Activated CD4-positive, alpha-beta memory T cell treated with anti-CD3 and anti-CD28 coated beads for 36 hours (primary cell): ENCODE measurements at regions not wholly inside any gene's neighbourhood (a gene's known extent, or its start where the extent isn't known, plus 50 kb on each side); places are given as distances from the start of the nearest gene placed in this dataset.

Experiments
- CTCF ChIA-PET: fragments of 350-600 bp; sonication (Branson Sonifier 250); formaldehyde crosslinking; loops from one replicate; lab custom pipeline; 2021; ENCODE audit warnings: antibody characterized with exemption, inconsistent platforms; lab: Charles Lee
- POLR2A ChIA-PET: fragments of 350-600 bp; sonication (Branson Sonifier 250); formaldehyde crosslinking; loops from one replicate; lab custom pipeline; 2021; ENCODE audit warnings: antibody characterized with exemption; lab: Charles Lee
- DNase-seq: peaks from one replicate; pipeline ENCODE4 v3.0.0-alpha.2; 2020
- H3K27ac Mint-ChIP-seq: one replicate; pipeline ENCODE4 v1.8.0; 2021; ENCODE audit warnings: mixed read lengths
- H3K27me3 Mint-ChIP-seq: one replicate; pipeline ENCODE4 v1.8.0; 2021; ENCODE audit warnings: mixed read lengths
- H3K36me3 Mint-ChIP-seq: one replicate; pipeline ENCODE4 v1.8.0; 2021; ENCODE audit warnings: mixed read lengths
- H3K4me1 Mint-ChIP-seq: one replicate; pipeline ENCODE4 v1.8.0; 2021; ENCODE audit warnings: low read depth, mixed read lengths
- H3K4me3 Mint-ChIP-seq: one replicate; pipeline ENCODE4 v1.8.0; 2021; ENCODE audit warnings: mild to moderate bottlenecking, mixed read lengths
- H3K9me3 Mint-ChIP-seq: one replicate; pipeline ENCODE4 v1.8.0; 2021; ENCODE audit warnings: mixed read lengths
- intact Hi-C: fragments of 100-400 bp; cut with micrococcal nuclease; formaldehyde crosslinking; loops from one replicate; pipeline ENCODE4 v1.15.1; 2023

DNA sequence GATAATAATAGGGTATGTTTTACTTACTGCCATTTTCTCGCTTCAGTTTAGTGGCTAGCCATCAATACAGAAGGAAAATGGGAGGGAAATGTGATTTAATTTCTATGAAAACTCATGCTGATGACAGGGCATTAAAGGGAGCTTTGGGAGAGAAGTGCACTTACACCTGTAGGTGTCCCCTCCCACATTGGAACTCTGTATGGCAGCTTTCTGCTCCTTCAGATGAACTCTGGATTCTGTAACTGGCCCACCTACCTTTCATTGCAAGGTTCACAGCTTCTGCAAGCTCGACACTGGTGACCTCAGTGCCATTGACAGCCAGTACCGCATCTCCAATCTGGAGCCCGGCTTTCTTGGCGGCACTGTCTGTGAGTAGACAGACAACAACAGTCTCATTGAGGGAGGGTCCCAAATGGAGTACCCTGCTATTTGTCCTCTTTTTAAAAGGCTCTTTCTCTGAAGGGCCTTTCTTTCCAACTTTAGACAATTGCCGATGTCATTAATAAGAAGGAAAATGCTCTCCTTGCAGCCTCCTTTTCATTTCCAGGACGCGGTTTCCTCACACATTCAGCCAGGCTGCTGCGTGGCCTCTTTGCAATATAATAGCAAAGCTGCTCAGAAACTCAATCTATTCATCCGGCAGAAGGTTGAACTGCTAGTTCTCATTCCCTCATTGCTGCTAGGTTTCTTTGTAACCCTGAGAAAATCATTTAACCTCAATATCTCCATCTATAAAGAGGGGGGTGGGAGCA lies 63.6 kb downstream of the NUDT12 start:
- H3K27me3 Mint-ChIP-seq: peaks cover 7% of the 10 kb centered on the region
- DNase-seq: no peak
- no peaks in the 10 kb centered on the region for H3K4me1 Mint-ChIP-seq
- CTCF ChIA-PET: no interaction called here
- no peaks in the 10 kb centered on the region for H3K9me3 Mint-ChIP-seq
- intact Hi-C loops: no loop called here
- no peak overlapping the region for H3K4me3 Mint-ChIP-seq
- POLR2A ChIA-PET: no interaction called here
- no peak overlapping the region for H3K27ac Mint-ChIP-seq
- H3K36me3 Mint-ChIP-seq: no peaks in the 10 kb centered on the region

DNA sequence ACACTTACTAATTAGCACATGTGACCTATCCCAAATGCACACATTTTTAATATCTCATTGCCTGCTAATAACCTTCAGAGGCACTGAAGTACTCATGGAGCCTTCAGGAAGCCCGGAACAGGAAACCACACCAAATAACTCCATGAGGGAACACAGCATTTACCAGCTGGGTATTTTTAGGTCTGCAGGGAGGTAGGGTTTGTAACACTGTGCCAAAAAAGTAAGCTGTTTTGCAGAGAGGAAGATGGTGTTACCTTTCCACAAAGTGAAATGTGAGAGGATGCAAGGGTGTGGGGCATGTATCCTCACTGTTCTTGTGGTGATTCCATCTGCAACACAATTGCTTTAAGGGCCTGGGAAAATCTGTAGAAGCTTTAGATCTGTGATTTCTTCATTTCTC lies 64.4 kb downstream of the NUDT12 start:
- POLR2A ChIA-PET: no interaction called here
- Mint-ChIP-seq H3K36me3 (no peaks in the 10 kb centered on the region), H3K27me3 (peaks cover 7% of the 10 kb centered on the region)

DNA sequence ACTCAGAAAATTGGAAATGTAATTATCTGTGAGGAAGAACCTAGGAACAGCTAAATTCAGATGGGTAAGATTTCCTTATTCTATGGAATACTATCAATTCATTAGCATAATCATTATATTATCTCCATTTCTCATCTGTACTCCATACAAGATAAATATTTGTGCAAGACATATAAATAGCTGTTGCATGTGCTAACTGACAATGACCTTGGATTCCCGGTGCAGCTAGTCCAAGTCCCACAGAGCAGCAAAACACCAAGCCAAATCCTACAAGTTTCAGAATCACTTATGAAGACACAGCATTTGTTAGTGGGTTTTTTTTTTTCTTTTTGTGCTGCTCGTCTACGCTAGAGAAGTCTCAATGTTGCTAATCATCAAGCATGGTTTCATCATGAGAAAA lies 64.8 kb downstream of the NUDT12 start:
- ChIA-PET POLR2A (no interaction called here), CTCF (no interaction called here)
- Mint-ChIP-seq H3K4me1 (no peaks in the 10 kb centered on the region), H3K4me3 (no peak overlapping the region), H3K9me3 (no peaks in the 10 kb centered on the region), H3K27me3 (peaks cover 7% of the 10 kb centered on the region), H3K36me3 (no peaks in the 10 kb centered on the region), H3K27ac (no peak overlapping the region)
- DNase-seq: no peak
- intact Hi-C loops: no loop called here

More for the DNA sequence above, 64.4 kb downstream of the NUDT12 start:
- Mint-ChIP-seq H3K27ac (no peak overlapping the region), H3K4me1 (no peaks in the 10 kb centered on the region), H3K4me3 (no peak overlapping the region), H3K9me3 (no peaks in the 10 kb centered on the region)
- DNase-seq: no peak
- CTCF ChIA-PET: no interaction called here
- intact Hi-C loops: no loop called here

DNA sequence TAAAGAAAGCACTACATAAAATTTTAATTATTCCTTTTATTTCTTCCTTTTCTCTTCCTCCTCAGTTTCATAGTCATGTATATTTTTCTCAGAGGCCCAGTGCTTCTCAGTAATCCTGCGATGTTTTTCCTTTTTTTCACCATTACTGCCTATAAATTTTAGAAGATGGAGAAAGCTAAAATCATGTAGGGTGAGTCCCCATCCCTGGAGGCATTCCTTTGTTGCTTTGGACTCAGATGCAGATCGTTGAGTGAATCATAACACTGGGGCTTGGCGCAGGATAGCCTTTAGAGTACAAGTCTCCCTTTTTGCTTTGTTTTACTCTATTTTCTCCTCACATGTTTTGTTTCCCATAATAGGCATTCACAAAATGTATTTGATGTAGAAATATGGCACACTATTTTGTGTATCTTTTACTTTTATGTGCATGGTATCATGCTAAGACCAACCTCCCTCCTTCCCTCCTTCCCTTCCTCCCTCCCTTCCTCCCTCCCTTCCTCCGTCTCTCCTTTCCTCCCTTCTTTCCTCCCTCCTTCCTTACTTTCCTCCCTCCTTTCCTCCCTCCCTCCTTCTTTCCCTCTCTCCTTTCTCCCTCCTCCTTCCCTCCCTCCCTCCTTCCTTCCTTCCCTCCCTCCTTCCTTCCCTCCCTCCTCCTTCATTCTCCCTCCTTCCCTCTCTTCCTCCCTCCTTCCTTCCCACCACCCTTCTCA lies 72.4 kb downstream of the NUDT12 start:
- intact Hi-C loops: no loop called here
- peaks cover 4% of the 10 kb centered on the region for H3K4me1 Mint-ChIP-seq
- H3K4me3 Mint-ChIP-seq: no peak overlapping the region
- POLR2A ChIA-PET: no interaction called here
- no peak overlapping the region for H3K27ac Mint-ChIP-seq
- no peaks in the 10 kb centered on the region for H3K36me3 Mint-ChIP-seq
- CTCF ChIA-PET: interaction anchor here (0.6 kb wide), 1 partner anchor 15 kb away, joined by 3 read pairs; no protein-coding TSS in a partner anchor
- peaks cover 6% of the 10 kb centered on the region for H3K27me3 Mint-ChIP-seq
- H3K9me3 Mint-ChIP-seq: no peaks in the 10 kb centered on the region
- no peak for DNase-seq

DNA sequence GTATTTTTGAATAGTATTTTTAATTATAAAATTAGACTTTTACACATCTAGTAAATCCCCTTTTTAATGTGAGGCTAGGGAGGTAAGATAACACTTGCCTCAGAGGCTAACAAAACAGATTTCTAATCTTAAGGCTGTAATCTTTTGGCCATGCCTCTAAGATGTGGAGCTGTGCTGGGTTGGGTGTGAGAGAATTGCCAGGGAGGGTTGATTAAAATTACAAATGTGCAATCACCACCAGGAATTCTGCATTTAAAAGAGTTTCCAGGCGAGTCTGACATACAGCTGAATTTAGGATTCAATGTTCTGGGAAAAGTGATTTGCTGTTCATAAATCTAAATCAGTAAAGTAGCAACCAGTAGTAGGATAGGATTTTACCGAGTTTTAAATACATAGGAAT lies 73.3 kb downstream of the NUDT12 start:
- POLR2A ChIA-PET: no interaction called here
- DNase-seq: no peak
- Mint-ChIP-seq H3K36me3 (no peaks in the 10 kb centered on the region), H3K4me1 (peaks cover 4% of the 10 kb centered on the region), H3K27ac (no peak overlapping the region), H3K9me3 (no peaks in the 10 kb centered on the region), H3K27me3 (peaks cover 6% of the 10 kb centered on the region), H3K4me3 (no peak overlapping the region)
- intact Hi-C loops: no loop called here
- CTCF ChIA-PET: no interaction called here

GRCh38 chr5:103487822-103488493 lies 74.6 kb downstream of the NUDT12 start:
- no peak overlapping the region for H3K27ac Mint-ChIP-seq
- no peaks in the 10 kb centered on the region for H3K36me3 Mint-ChIP-seq
- POLR2A ChIA-PET: no interaction called here
- peaks cover 5% of the 10 kb centered on the region for H3K27me3 Mint-ChIP-seq
- CTCF ChIA-PET: interaction anchor here (2.1 kb wide), 1 partner anchor 13 kb away, joined by 5 read pairs; no protein-coding TSS in a partner anchor
- H3K4me3 Mint-ChIP-seq: no peak overlapping the region
- intact Hi-C loops: no loop called here
- H3K9me3 Mint-ChIP-seq: no peaks in the 10 kb centered on the region
- no peak for DNase-seq
- H3K4me1 Mint-ChIP-seq: peaks cover 4% of the 10 kb centered on the region

DNA sequence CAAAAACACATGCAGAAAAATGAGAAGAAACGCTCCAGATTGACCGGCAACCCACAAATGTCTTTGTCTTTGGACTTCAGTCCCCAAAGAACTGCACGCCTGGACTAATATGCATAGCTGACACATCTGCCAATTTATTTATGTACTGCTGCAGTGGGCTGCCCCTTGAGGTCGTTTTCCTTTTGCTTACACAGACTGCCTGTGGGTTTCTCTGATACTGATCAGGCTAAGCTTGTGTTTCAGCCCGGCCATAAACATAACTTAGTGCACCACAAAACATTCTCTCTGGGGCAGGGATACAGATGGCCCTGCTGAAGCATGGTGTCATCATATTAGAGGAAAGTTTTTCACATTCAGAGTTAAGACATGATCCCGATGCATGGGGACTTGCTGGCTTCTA lies 75.4 kb downstream of the NUDT12 start:
- Mint-ChIP-seq H3K4me1 (peaks cover 4% of the 10 kb centered on the region), H3K36me3 (no peaks in the 10 kb centered on the region), H3K9me3 (no peaks in the 10 kb centered on the region), H3K27me3 (peaks cover 6% of the 10 kb centered on the region), H3K27ac (no peak overlapping the region), H3K4me3 (no peak overlapping the region)
- ChIA-PET POLR2A (no interaction called here), CTCF (interaction anchor here (2.1 kb wide), 1 partner anchor 12 kb away, joined by 5 read pairs; no protein-coding TSS in a partner anchor)
- intact Hi-C loops: no loop called here
- no peak for DNase-seq

DNA sequence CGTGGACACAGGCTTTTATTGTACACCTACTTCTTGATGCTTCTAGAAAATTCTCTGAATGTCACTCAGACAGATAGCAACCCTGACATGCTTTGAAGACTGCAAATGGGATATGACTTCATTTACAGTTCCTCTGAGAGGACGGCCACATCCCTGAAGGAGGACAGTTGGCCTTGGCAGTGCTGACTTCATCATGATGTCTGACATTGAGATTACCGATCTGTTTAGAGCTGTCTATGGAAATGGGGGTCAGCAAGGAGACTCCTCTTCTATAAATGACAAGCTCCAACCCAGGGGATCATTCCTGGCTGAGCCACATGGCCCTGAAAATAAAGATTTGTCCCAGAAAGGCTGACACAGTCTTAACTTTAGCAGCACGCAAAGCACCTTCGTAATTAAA lies 75.8 kb downstream of the NUDT12 start:
- H3K27me3 Mint-ChIP-seq: peaks cover 6% of the 10 kb centered on the region
- no peaks in the 10 kb centered on the region for H3K36me3 Mint-ChIP-seq
- H3K9me3 Mint-ChIP-seq: no peaks in the 10 kb centered on the region
- H3K4me1 Mint-ChIP-seq: peaks cover 4% of the 10 kb centered on the region
- H3K27ac Mint-ChIP-seq: no peak overlapping the region
- ChIA-PET POLR2A (no interaction called here), CTCF (interaction anchor here (2.1 kb wide), 1 partner anchor 11 kb away, joined by 5 read pairs; no protein-coding TSS in a partner anchor)
- intact Hi-C loops: no loop called here
- no peak for DNase-seq
- no peak overlapping the region for H3K4me3 Mint-ChIP-seq

DNA sequence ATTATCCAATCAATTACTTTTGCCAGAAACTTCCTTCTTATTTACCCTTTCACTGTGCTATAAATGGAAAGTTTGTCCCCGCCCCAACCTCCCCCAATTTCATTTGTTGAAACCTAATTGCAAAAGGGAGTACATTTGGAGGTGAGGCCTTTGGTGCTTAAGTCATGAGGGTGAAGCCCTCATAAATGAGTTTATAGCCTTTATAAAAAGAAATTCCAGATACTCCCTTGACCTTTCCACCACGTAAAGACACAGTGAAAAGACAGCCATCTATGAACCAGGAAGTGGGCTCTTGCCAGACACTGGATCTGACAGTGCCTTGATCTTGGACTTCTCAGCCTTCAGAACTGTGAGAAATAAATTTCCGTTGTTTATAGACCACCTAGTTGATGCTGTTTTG lies 82.3 kb downstream of the NUDT12 start:
- Mint-ChIP-seq H3K27me3 (peaks cover 7% of the 10 kb centered on the region), H3K4me3 (no peak overlapping the region), H3K27ac (no peak overlapping the region), H3K9me3 (no peaks in the 10 kb centered on the region), H3K4me1 (no peaks in the 10 kb centered on the region), H3K36me3 (no peaks in the 10 kb centered on the region)
- no peak for DNase-seq
- intact Hi-C loops: no loop called here
- POLR2A ChIA-PET: no interaction called here
- CTCF ChIA-PET: no interaction called here

GRCh38 chr5:103477678-103478077 lies 84.9 kb downstream of the NUDT12 start:
- no peak for DNase-seq
- POLR2A ChIA-PET: no interaction called here
- no peaks in the 10 kb centered on the region for H3K36me3 Mint-ChIP-seq
- H3K4me1 Mint-ChIP-seq: no peaks in the 10 kb centered on the region
- intact Hi-C loops: no loop called here
- CTCF ChIA-PET: interaction anchor here (1.0 to 4.0 kb wide), 2 partner anchors 245 to 253 kb away, joined by 5 to 43 read pairs; no protein-coding TSS in a partner anchor
- no peak overlapping the region for H3K4me3 Mint-ChIP-seq
- H3K27me3 Mint-ChIP-seq: peaks cover 5% of the 10 kb centered on the region
- no peak overlapping the region for H3K27ac Mint-ChIP-seq
- H3K9me3 Mint-ChIP-seq: no peaks in the 10 kb centered on the region

GRCh38 chr5:103476811-103477210 lies 85.8 kb downstream of the NUDT12 start:
- intact Hi-C loops: no loop called here
- Mint-ChIP-seq H3K4me3 (no peak overlapping the region), H3K4me1 (no peaks in the 10 kb centered on the region), H3K27me3 (peaks cover 5% of the 10 kb centered on the region), H3K36me3 (no peaks in the 10 kb centered on the region), H3K9me3 (no peaks in the 10 kb centered on the region), H3K27ac (no peak overlapping the region)
- DNase-seq: no peak
- POLR2A ChIA-PET: no interaction called here
- CTCF ChIA-PET: interaction anchor here (1.0 to 4.0 kb wide), 2 partner anchors 244 to 252 kb away, joined by 5 to 43 read pairs; no protein-coding TSS in a partner anchor

DNA sequence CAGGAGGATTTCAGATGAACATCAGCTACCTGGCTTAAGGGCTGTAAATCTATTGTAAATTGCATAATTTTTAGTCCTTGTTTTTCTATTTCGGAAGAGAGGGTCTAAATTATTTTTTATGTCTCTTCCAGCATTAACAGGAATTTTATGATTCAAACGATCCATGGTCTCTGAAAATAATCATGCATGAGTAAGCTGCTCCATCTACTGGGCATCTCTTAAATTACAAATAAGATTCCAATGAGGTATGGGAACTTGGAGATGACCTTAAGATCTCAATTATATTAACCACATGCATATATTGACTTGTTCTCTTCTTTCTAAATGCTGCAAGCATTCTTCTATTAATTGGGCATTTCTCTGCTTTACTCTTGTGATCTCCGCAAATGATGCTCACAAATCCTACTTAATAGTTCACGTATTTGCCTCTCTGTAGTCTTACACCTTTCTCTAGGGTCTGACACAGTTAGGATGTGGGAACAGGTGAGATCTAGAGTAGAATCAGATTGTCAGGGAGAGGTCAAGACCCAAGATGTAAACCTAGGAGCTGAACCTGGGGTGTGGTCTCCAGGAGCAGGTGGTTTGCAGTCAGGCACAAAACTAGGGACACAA lies 86.9 kb downstream of the NUDT12 start:
- H3K36me3 Mint-ChIP-seq: no peaks in the 10 kb centered on the region
- H3K4me3 Mint-ChIP-seq: no peak overlapping the region
- intact Hi-C loops: loop anchor here (1.0 to 2.0 kb wide), 2 partner anchors 243 to 251 kb away; no protein-coding TSS in a partner anchor
- H3K27me3 Mint-ChIP-seq: peaks cover 11% of the 10 kb centered on the region
- no peak overlapping the region for H3K27ac Mint-ChIP-seq
- ChIA-PET CTCF (interaction anchor here (0.6 to 4.0 kb wide), 17 partner anchors 10 to 359 kb away, joined by 3 to 43 read pairs (median 4); partner anchors contain the start of gene MACIR), POLR2A (no interaction called here)
- no peaks in the 10 kb centered on the region for H3K4me1 Mint-ChIP-seq
- no peak for DNase-seq
- no peaks in the 10 kb centered on the region for H3K9me3 Mint-ChIP-seq
